ENCODE measurements at regions not wholly inside any gene's neighbourhood (a gene's known extent, or its start where the extent isn't known, plus 50 kb on each side); places are given as distances from the start of the nearest gene placed in this dataset.

GRCh38 chr5:106976363-106976762 lies 694.4 kb downstream of the EFNA5 start:
- Histone ChIP-seq H3K9me3 (no peaks in the 10 kb centered on the region), H3K27me3 (no peaks in the 10 kb centered on the region), H3K36me3 (no peaks in the 10 kb centered on the region), H3K27ac (no peak overlapping the region), H3K4me1 (no peaks in the 10 kb centered on the region), H3K4me3 (no peak overlapping the region)
- no peak for DNase-seq (ENCODE audit: low spot score)
- TF ChIP-seq, protein P1, sequence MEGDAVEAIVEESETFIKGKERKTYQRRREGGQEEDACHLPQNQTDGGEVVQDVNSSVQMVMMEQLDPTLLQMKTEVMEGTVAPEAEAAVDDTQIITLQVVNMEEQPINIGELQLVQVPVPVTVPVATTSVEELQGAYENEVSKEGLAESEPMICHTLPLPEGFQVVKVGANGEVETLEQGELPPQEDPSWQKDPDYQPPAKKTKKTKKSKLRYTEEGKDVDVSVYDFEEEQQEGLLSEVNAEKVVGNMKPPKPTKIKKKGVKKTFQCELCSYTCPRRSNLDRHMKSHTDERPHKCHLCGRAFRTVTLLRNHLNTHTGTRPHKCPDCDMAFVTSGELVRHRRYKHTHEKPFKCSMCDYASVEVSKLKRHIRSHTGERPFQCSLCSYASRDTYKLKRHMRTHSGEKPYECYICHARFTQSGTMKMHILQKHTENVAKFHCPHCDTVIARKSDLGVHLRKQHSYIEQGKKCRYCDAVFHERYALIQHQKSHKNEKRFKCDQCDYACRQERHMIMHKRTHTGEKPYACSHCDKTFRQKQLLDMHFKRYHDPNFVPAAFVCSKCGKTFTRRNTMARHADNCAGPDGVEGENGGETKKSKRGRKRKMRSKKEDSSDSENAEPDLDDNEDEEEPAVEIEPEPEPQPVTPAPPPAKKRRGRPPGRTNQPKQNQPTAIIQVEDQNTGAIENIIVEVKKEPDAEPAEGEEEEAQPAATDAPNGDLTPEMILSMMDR (IDR thresholded peaks at IDR 0.05): no peak

DNA sequence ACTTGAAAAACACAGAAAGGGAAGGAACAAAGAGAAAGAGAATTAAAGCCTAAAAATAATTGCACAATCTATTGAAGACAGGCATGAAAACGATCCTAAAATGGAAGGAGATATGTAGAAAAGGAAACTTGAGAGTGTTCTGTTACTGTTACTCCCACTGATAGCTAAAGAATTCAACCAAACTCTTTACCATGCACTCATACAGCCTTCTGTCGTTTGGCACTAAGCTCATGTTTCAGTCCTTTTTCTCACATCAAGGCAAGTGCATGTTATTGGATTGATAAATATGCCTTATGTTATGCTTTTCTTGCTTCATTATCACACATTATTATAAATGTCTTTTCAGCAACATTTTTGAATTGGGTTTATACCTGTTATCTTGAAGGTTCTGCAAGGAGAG lies 696.5 kb downstream of the EFNA5 start:
- Histone ChIP-seq H3K9me3 (no peaks in the 10 kb centered on the region), H3K36me3 (no peaks in the 10 kb centered on the region), H3K4me1 (no peaks in the 10 kb centered on the region), H3K27ac (no peak overlapping the region), H3K27me3 (no peaks in the 10 kb centered on the region), H3K4me3 (no peak overlapping the region)
- no peak for DNase-seq (ENCODE audit: low spot score)
- TF ChIP-seq, protein P1 (IDR thresholded peaks at IDR 0.05): no peak

DNA sequence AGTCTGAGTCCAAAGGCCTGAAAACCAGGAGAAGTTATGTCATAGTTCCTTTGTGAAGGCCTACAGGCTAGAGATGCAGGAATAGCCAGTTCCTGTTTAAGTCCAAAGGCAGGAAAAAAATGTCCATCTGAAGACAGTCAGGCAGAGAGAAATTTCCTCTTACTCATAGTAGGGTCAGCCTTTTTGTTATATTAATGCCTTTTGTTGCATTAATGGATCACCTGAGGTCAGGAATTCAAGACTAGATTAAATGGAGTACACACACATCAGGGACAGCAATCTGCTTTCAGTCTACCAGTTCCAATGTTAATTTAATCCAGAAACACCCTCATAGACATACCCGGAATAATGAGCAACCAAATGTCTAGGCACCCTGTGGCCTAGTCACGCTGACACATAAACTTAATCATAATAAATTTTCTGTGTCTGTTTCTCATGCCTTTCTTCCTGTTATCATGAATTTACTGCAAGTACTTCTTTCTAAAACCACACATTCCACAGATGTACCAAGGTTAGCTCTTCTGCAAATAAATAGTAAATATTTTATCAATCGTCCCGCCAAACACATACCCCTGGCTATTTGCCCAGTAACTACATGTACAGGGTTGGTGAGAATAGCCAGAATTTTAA lies 703.9 kb downstream of the EFNA5 start:
- Histone ChIP-seq H3K27me3 (no peaks in the 10 kb centered on the region), H3K9me3 (no peaks in the 10 kb centered on the region), H3K4me1 (no peaks in the 10 kb centered on the region), H3K4me3 (no peak overlapping the region), H3K36me3 (no peaks in the 10 kb centered on the region), H3K27ac (no peak overlapping the region)
- DNase-seq (ENCODE audit: low spot score): no peak
- TF ChIP-seq, protein P1 (IDR thresholded peaks at IDR 0.05): no peak

GRCh38 chr5:106964132-106964531 lies 706.6 kb downstream of the EFNA5 start:
- H3K36me3 ChIP-seq: no peaks in the 10 kb centered on the region
- DNase-seq (ENCODE audit: low spot score): no peak
- H3K4me3 ChIP-seq: no peak overlapping the region
- H3K27me3 ChIP-seq: no peaks in the 10 kb centered on the region
- H3K4me1 ChIP-seq: no peaks in the 10 kb centered on the region
- H3K27ac ChIP-seq: no peak overlapping the region
- TF ChIP-seq, protein P1 (IDR thresholded peaks at IDR 0.05): no peak
- H3K9me3 ChIP-seq: no peaks in the 10 kb centered on the region

- no peak overlapping the region for H3K4me3 ChIP-seq
- no peaks in the 10 kb centered on the region for H3K4me1 ChIP-seq
- TF ChIP-seq, protein P1 (IDR thresholded peaks at IDR 0.05): no peak
- no peak overlapping the region for H3K27ac ChIP-seq
- H3K9me3 ChIP-seq: no peaks in the 10 kb centered on the region
- DNase-seq (ENCODE audit: low spot score): no peak
- H3K27me3 ChIP-seq: no peaks in the 10 kb centered on the region
- H3K36me3 ChIP-seq: no peaks in the 10 kb centered on the region
Measured at GRCh38 chr5:106963630-106964029, 707.1 kb downstream of the EFNA5 start.
